Renal cortical epithelial cell (primary cell): ENCODE measurements at regions not wholly inside any gene's neighbourhood (a gene's known extent, or its start where the extent isn't known, plus 50 kb on each side); places are given as distances from the start of the nearest gene placed in this dataset.

Experiments used
- DNase-seq: peaks from one replicate; pipeline ENCODE4 v3.0.0-alpha.2; 2011; ENCODE audit warnings: low read depth

- DNase-seq, result no peak
These were observed 678.1 kb upstream of the GOT2 start for GRCh38 chr16:59411961-59412841.

GRCh38 chr16:59410451-59410850 lies 676.3 kb upstream of the GOT2 start:
- DNase-seq, result no peak

- no peak for DNase-seq
These were observed 671.7 kb upstream of the GOT2 start for GRCh38 chr16:59405802-59406201.

- DNase-seq, result no peak
These were observed 670.4 kb upstream of the GOT2 start for GRCh38 chr16:59404509-59404908.

GRCh38 chr16:59400830-59401229 lies 666.7 kb upstream of the GOT2 start:
- DNase-seq, result no peak

- DNase-seq, result no peak
These were observed 663.5 kb upstream of the GOT2 start for GRCh38 chr16:59397638-59398037.

- no peak for DNase-seq
These were observed 660.4 kb upstream of the GOT2 start for GRCh38 chr16:59394526-59394925.

- DNase-seq, result no peak
These were observed 658.8 kb upstream of the GOT2 start for GRCh38 chr16:59392911-59393310.

- DNase-seq, result no peak
These were observed 657.7 kb upstream of the GOT2 start for GRCh38 chr16:59391617-59392364.

GRCh38 chr16:59385959-59386358 lies 651.8 kb upstream of the GOT2 start:
- no peak for DNase-seq

GRCh38 chr16:59385491-59385890 lies 651.4 kb upstream of the GOT2 start:
- no peak for DNase-seq

- DNase-seq, result no peak
These were observed 639.5 kb upstream of the GOT2 start for GRCh38 chr16:59373632-59374031.

- no peak for DNase-seq
These were observed 636.6 kb upstream of the GOT2 start for GRCh38 chr16:59370717-59371116.

- no peak for DNase-seq
These were observed 635.4 kb upstream of the GOT2 start for GRCh38 chr16:59369523-59369922.

GRCh38 chr16:59368586-59368985 lies 634.5 kb upstream of the GOT2 start:
- no peak for DNase-seq

GRCh38 chr16:59356709-59357108 lies 622.6 kb upstream of the GOT2 start:
- no peak for DNase-seq

- no peak for DNase-seq
These were observed 622.0 kb upstream of the GOT2 start for GRCh38 chr16:59356144-59356543.

GRCh38 chr16:59355704-59356103 lies 621.6 kb upstream of the GOT2 start:
- DNase-seq, result no peak

GRCh38 chr16:59351305-59351903 lies 617.3 kb upstream of the GOT2 start:
- DNase-seq, result no peak

GRCh38 chr16:59350670-59351069 lies 616.6 kb upstream of the GOT2 start:
- DNase-seq, result no peak

- no peak for DNase-seq
These were observed 608.6 kb upstream of the GOT2 start for GRCh38 chr16:59342669-59343068.

GRCh38 chr16:59341368-59341767 lies 607.3 kb upstream of the GOT2 start:
- no peak for DNase-seq

GRCh38 chr16:59339871-59340270 lies 605.8 kb upstream of the GOT2 start:
- no peak for DNase-seq
